HFFc6 (cell line): ENCODE measurements at regions not wholly inside any gene's neighbourhood (a gene's known extent, or its start where the extent isn't known, plus 50 kb on each side); places are given as distances from the start of the nearest gene placed in this dataset.
A peak's percentile ranks its signal among the peaks of the same experiment; 100 is the strongest.

Experiments
- DNase-seq: peaks from one replicate; pipeline ENCODE4 v3.0.0-alpha.2; 2018
- H3K27ac Mint-ChIP-seq: 2 replicates; pipeline ENCODE4 v1.8.0; 2020; ENCODE audit warnings: mild to moderate bottlenecking, mixed read lengths
- H3K27me3 Mint-ChIP-seq: 2 replicates; pipeline ENCODE4 v1.8.0; 2021; ENCODE audit warnings: mild to moderate bottlenecking, moderate library complexity, mixed read lengths; ENCODE audit not compliant: insufficient read depth
- H3K36me3 Mint-ChIP-seq: 2 replicates; pipeline ENCODE4 v1.8.0; 2021; ENCODE audit warnings: low read depth, mixed read lengths
- H3K4me1 Mint-ChIP-seq: 2 replicates; pipeline ENCODE4 v1.8.0; 2020; ENCODE audit warnings: low read depth, mixed read lengths
- H3K4me3 Mint-ChIP-seq: 2 replicates; pipeline ENCODE4 v1.8.0; 2020; ENCODE audit warnings: mild to moderate bottlenecking, moderate library complexity, mixed read lengths
- H3K9me3 Mint-ChIP-seq: 2 replicates; pipeline ENCODE4 v1.8.0; 2020; ENCODE audit warnings: mild to moderate bottlenecking, mixed read lengths
- CTCF ChIP-seq: fragments of 200-600 bp; sonication (generic); IDR thresholded peaks from 2 replicates; pipeline ENCODE4 v1.5.0; 2021; ENCODE audit warnings: antibody characterized with exemption, mild to moderate bottlenecking

DNA sequence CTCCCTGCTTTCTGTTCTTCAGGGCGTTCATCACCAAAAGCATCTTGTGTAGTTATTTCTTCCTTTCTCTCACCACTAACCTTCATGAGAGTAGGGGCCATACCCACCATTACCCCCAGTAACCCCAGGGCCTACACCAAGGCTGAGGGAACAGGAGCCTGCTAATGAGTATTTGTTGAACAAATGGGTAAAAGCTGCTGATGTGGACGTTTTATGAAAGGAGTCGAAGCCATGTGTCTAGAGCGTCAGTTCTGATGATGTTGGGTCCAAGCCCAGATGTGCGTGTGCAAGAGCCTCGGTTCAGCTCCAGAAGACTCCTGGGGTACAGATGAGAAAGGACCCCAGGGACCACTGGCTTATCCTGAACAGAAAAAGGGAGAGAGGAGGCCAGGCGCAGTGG, 77.1 kb upstream of the TBC1D3K start:
- TF ChIP-seq CTCF: no peak
- no peak overlapping the region for H3K4me3 Mint-ChIP-seq
- H3K27me3 Mint-ChIP-seq: peaks cover 3% of the 10 kb centered on the region

GRCh38 chr17:37844977-37845293, 79.3 kb upstream of the TBC1D3K start:
- Mint-ChIP-seq H3K4me3 (peak overlapping the region; percentile 54; the same call in 1 of the 2 replicates), H3K4me1 (peaks cover 17% of the 10 kb centered on the region), H3K27ac (no peak overlapping the region), H3K9me3 (no peaks in the 10 kb centered on the region), H3K27me3 (peaks cover 14% of the 10 kb centered on the region), H3K36me3 (no peaks in the 10 kb centered on the region)
- DNase-seq: no peak
- peak; percentile 54 for TF ChIP-seq CTCF

More for the DNA sequence above, 77.1 kb upstream of the TBC1D3K start:
- H3K36me3 Mint-ChIP-seq: no peaks in the 10 kb centered on the region
- peaks cover 17% of the 10 kb centered on the region for H3K4me1 Mint-ChIP-seq
- no peak for DNase-seq
- H3K9me3 Mint-ChIP-seq: no peaks in the 10 kb centered on the region
- H3K27ac Mint-ChIP-seq: no peak overlapping the region

- Mint-ChIP-seq H3K27me3 (peaks cover 20% of the 10 kb centered on the region), H3K4me1 (peaks cover 15% of the 10 kb centered on the region), H3K36me3 (no peaks in the 10 kb centered on the region), H3K27ac (no peak overlapping the region), H3K9me3 (no peaks in the 10 kb centered on the region), H3K4me3 (peak overlapping the region; percentile 54; the same call in 1 of the 2 replicates)
- peak; percentile 89 for TF ChIP-seq CTCF
- DNase-seq: peak; percentile 48
Measured at GRCh38 chr17:37844158-37844976, 79.8 kb upstream of the TBC1D3K start.

GRCh38 chr17:37842401-37842800, 81.8 kb upstream of the TBC1D3K start:
- no peak for DNase-seq
- Mint-ChIP-seq H3K36me3 (no peaks in the 10 kb centered on the region), H3K27me3 (peaks cover 32% of the 10 kb centered on the region), H3K9me3 (no peaks in the 10 kb centered on the region), H3K27ac (no peak overlapping the region), H3K4me3 (no peak overlapping the region), H3K4me1 (peaks cover 6% of the 10 kb centered on the region)
- TF ChIP-seq CTCF: no peak

GRCh38 chr17:37841232-37841631, 83.0 kb upstream of the TBC1D3K start:
- Mint-ChIP-seq H3K4me3 (no peak overlapping the region), H3K36me3 (no peaks in the 10 kb centered on the region), H3K4me1 (peaks cover 6% of the 10 kb centered on the region), H3K27ac (no peak overlapping the region), H3K27me3 (peaks cover 38% of the 10 kb centered on the region), H3K9me3 (no peaks in the 10 kb centered on the region)
- TF ChIP-seq CTCF: no peak
- no peak for DNase-seq
